CD4-positive, alpha-beta memory T cell (primary cell): ENCODE measurements at regions not wholly inside any gene's neighbourhood (a gene's known extent, or its start where the extent isn't known, plus 50 kb on each side); places are given as distances from the start of the nearest gene placed in this dataset.
A peak's percentile ranks its signal among the peaks of the same experiment; 100 is the strongest.

Experiments
- CTCF ChIA-PET: fragments of 350-600 bp; sonication (Branson Sonifier 250); formaldehyde crosslinking; loops from one replicate; lab custom pipeline; 2021; ENCODE audit warnings: inconsistent platforms; ENCODE audit not compliant: partially characterized antibody; lab: Charles Lee
- POLR2A ChIA-PET: fragments of 350-600 bp; sonication (Branson Sonifier 250); formaldehyde crosslinking; loops from one replicate; lab custom pipeline; 2021; ENCODE audit not compliant: partially characterized antibody; lab: Charles Lee
- DNase-seq, 5 donors: peaks; one replicate each; pipeline versions ENCODE4 v3.0.0 to v3.0.0-alpha.2; 2020 to 2022; ENCODE audit warnings: mixed read lengths in 1 of 5
- H3K27ac ChIP-seq: one replicate; pipeline ENCODE4 v1.7.0; 2013; ENCODE audit warnings: low read depth, low read length
- H3K27me3 ChIP-seq: 2 replicates; pipeline ENCODE4 v1.7.0; 2013; ENCODE audit warnings: mild to moderate bottlenecking, low read length, moderate library complexity; ENCODE audit not compliant: insufficient read depth
- H3K36me3 ChIP-seq: 2 replicates; pipeline ENCODE4 v1.7.0; 2013; ENCODE audit warnings: mild to moderate bottlenecking, low read length, moderate library complexity; ENCODE audit not compliant: insufficient read depth
- H3K4me1 ChIP-seq: 2 replicates; pipeline ENCODE4 v1.7.0; 2013; ENCODE audit warnings: mild to moderate bottlenecking, low read length, moderate library complexity; ENCODE audit not compliant: insufficient read depth
- H3K4me3 ChIP-seq, 2 donors: one replicate each; pipeline ENCODE4 v1.7.0; 2013; ENCODE audit warnings: low read length in 2 of 2, mild to moderate bottlenecking in 1 of 2
- H3K9me3 ChIP-seq, 2 donors: one replicate each; pipeline ENCODE4 v1.7.0; 2013; ENCODE audit warnings: low read length in 2 of 2, control low read depth in 1 of 2; ENCODE audit not compliant: control insufficient read depth in 1 of 2
- H3K27ac Mint-ChIP-seq, 7 donors: one replicate each; pipeline ENCODE4 v1.8.0; 2020 to 2021; ENCODE audit warnings: mixed read lengths in 7 of 7, mild to moderate bottlenecking in 6 of 7, inconsistent platforms in 3 of 7, moderate library complexity in 3 of 7
- H3K27me3 Mint-ChIP-seq, 2 donors: one replicate each; pipeline ENCODE4 v1.8.0; 2020 to 2021; ENCODE audit warnings: mixed read lengths in 2 of 2
- H3K36me3 Mint-ChIP-seq, 2 donors: one replicate each; pipeline ENCODE4 v1.8.0; 2020 to 2021; ENCODE audit warnings: mixed read lengths in 2 of 2, inconsistent platforms in 1 of 2, mild to moderate bottlenecking in 1 of 2
- H3K4me1 Mint-ChIP-seq, 4 donors: one replicate each; pipeline ENCODE4 v1.8.0; 2020 to 2021; ENCODE audit warnings: mixed read lengths in 4 of 4, mild to moderate bottlenecking in 1 of 4
- H3K4me3 Mint-ChIP-seq, 8 donors: one replicate each; pipeline ENCODE4 v1.8.0; 2020 to 2021; ENCODE audit warnings: mixed read lengths in 8 of 8, mild to moderate bottlenecking in 7 of 8, moderate library complexity in 6 of 8, inconsistent platforms in 3 of 8
- H3K9me3 Mint-ChIP-seq, 8 donors: one replicate each; pipeline ENCODE4 v1.8.0; 2020 to 2021; ENCODE audit warnings: mixed read lengths in 8 of 8, mild to moderate bottlenecking in 5 of 8, inconsistent platforms in 3 of 8, moderate library complexity in 1 of 8
- intact Hi-C: fragments of 100-400 bp; cut with micrococcal nuclease; formaldehyde crosslinking; loops from one replicate; pipeline ENCODE4 v1.15.1; 2023

DNA sequence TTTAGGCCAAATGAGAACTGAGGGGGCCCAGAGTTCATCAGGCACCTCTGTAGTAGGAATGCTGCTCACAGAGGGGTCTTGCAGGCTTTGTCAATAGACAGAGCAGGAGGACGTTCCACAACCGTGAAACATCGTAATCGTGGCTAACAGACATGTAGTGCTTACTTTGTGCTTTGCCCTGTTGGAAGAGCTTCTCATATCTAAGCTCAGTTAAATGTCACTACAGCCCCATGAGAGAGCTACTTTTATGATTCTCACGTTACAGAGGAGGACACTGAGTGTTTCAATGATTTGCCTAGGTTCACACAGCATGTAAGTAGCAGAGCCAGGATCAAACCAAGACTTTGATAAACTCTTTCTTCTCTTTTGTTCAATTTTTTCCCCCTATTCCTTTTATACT lies 136.6 kb downstream of the MYCN start:
- ChIA-PET CTCF (no interaction called here), POLR2A (no interaction called here)
- intact Hi-C loops: no loop called here
- no peak overlapping the region for H3K4me3 ChIP-seq
- no peaks in the 10 kb centered on the region for H3K4me1 ChIP-seq
- no peak overlapping the region for H3K27ac ChIP-seq
- H3K36me3 ChIP-seq: no peaks in the 10 kb centered on the region
- Mint-ChIP-seq H3K27ac (no peak overlapping the region), H3K36me3 (no peaks in the 10 kb centered on the region), H3K4me3 (no peak overlapping the region), H3K9me3 (peaks cover 0 to 2% (median 0%) of the 10 kb centered on the region in 8 donors), H3K27me3 (no peaks in the 10 kb centered on the region), H3K4me1 (no peaks in the 10 kb centered on the region)
- DNase-seq: no peak
- H3K9me3 ChIP-seq: no peaks in the 10 kb centered on the region
- H3K27me3 ChIP-seq: no peaks in the 10 kb centered on the region

DNA sequence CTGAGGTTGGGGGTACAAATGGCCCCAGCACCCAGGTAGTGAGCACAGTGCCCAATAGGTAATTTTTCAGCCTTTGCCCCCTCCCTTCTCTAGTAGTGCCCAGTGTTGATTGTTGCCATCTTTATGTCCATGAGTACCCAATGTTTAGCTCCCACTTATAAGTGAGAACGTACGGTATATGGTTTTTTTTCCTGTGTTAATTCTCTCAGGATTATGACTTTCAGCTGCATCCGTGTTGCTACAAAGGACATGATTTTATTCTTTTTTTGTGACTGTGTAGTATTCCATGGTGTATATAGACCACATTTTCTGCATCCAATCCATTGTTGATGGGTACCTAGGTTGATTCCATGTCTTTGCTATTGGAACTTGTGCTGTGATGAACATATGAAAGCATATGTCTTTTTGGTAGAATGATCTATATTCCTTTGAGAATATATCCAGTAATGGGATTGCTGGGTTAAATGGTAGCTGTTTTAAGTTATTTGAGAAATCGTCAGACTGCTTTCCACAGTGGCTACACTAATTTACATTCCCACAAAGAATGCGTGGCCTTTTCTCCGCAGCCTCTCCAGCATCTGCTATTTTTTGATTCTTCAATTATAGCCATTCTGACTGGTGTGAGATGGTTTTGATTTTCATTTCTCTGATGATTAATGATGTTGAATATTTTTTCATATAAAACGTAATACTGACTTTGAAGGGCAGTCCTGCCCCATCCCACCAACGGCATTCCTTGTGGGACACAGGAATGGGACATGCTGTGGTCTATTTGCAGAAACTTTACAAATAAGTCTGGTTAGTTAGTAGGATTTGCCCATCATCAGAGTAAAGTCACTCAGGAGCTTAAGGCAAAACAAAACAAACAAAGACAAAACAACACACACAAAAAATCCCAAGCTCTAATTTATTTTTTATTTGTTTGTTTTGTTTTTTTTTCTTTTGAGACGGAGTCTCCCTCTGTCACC lies 135.0 kb downstream of the MYCN start:
- no peak overlapping the region for H3K4me3 Mint-ChIP-seq
- no peaks in the 10 kb centered on the region for H3K27me3 Mint-ChIP-seq
- Histone ChIP-seq H3K4me3 (no peak overlapping the region), H3K36me3 (no peaks in the 10 kb centered on the region), H3K9me3 (no peaks in the 10 kb centered on the region), H3K27ac (no peak overlapping the region), H3K4me1 (no peaks in the 10 kb centered on the region), H3K27me3 (no peaks in the 10 kb centered on the region)
- CTCF ChIA-PET: no interaction called here
- DNase-seq: no peak
- H3K36me3 Mint-ChIP-seq: no peaks in the 10 kb centered on the region
- H3K27ac Mint-ChIP-seq: no peak overlapping the region
- intact Hi-C loops: no loop called here
- H3K9me3 Mint-ChIP-seq: peaks cover 0 to 2% (median 0%) of the 10 kb centered on the region in 8 donors
- POLR2A ChIA-PET: no interaction called here
- no peaks in the 10 kb centered on the region for H3K4me1 Mint-ChIP-seq

- no peak overlapping the region for H3K4me3 Mint-ChIP-seq
- DNase-seq: no peak
- Histone ChIP-seq H3K9me3 (no peaks in the 10 kb centered on the region), H3K4me3 (no peak overlapping the region), H3K36me3 (no peaks in the 10 kb centered on the region), H3K27me3 (no peaks in the 10 kb centered on the region), H3K4me1 (no peaks in the 10 kb centered on the region), H3K27ac (no peak overlapping the region)
- CTCF ChIA-PET: no interaction called here
- POLR2A ChIA-PET: no interaction called here
- H3K4me1 Mint-ChIP-seq: no peaks in the 10 kb centered on the region
- H3K27ac Mint-ChIP-seq: no peak overlapping the region
- H3K9me3 Mint-ChIP-seq: peaks cover 0 to 2% (median 0%) of the 10 kb centered on the region in 8 donors
- no peaks in the 10 kb centered on the region for H3K36me3 Mint-ChIP-seq
- H3K27me3 Mint-ChIP-seq: no peaks in the 10 kb centered on the region
- intact Hi-C loops: no loop called here
Observed at GRCh38 chr2:16073921-16074425, 133.6 kb downstream of the MYCN start.

- Mint-ChIP-seq H3K27me3 (no peaks in the 10 kb centered on the region), H3K27ac (no peak overlapping the region), H3K4me1 (no peaks in the 10 kb centered on the region), H3K4me3 (no peak overlapping the region), H3K9me3 (peaks cover 0 to 2% (median 0%) of the 10 kb centered on the region in 8 donors), H3K36me3 (no peaks in the 10 kb centered on the region)
- Histone ChIP-seq H3K4me3 (no peak overlapping the region), H3K9me3 (no peaks in the 10 kb centered on the region), H3K27me3 (no peaks in the 10 kb centered on the region), H3K36me3 (no peaks in the 10 kb centered on the region), H3K27ac (no peak overlapping the region), H3K4me1 (no peaks in the 10 kb centered on the region)
- CTCF ChIA-PET: no interaction called here
- POLR2A ChIA-PET: no interaction called here
- intact Hi-C loops: no loop called here
- DNase-seq: no peak
Observed at GRCh38 chr2:16073471-16073870, 133.1 kb downstream of the MYCN start.

DNA sequence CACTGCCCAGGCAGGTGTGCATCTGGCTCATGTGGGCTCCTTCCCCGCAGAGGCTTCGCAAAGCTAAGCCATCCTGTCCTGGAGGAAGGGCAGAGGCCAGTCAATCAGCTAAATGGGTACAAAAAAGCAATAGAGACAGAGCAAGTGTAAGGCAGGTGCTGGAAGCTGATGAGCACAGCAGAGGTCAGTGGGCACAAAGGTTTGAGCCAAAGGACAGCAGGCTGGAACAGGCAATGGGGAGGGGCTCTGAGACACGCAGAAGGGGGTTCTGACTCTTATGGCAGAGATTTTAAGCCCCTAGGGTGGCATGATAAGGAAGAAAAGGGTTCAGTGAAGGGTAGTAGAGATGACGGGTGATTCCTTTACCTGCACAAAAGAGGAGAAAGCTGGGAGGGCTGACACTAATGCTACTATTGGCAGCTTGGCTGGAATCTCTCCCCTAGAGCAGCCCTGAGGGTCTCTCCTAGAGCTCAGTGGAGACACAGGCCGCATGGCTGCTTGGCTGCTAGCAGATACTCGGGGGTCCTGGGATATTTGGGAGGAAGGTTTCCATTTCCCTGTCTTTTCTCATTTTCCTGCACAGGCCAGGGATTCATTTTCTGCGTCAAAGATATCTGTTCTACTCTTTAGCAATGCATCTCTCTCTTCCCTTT lies 132.4 kb downstream of the MYCN start:
- POLR2A ChIA-PET: no interaction called here
- CTCF ChIA-PET: no interaction called here
- Histone ChIP-seq H3K4me3 (no peak overlapping the region), H3K27ac (no peak overlapping the region), H3K36me3 (no peaks in the 10 kb centered on the region), H3K27me3 (no peaks in the 10 kb centered on the region), H3K9me3 (no peaks in the 10 kb centered on the region), H3K4me1 (no peaks in the 10 kb centered on the region)
- Mint-ChIP-seq H3K27me3 (no peaks in the 10 kb centered on the region), H3K27ac (no peak overlapping the region), H3K4me3 (no peak overlapping the region), H3K4me1 (no peaks in the 10 kb centered on the region), H3K9me3 (peaks cover 0 to 2% (median 0%) of the 10 kb centered on the region in 8 donors), H3K36me3 (no peaks in the 10 kb centered on the region)
- no peak for DNase-seq
- intact Hi-C loops: no loop called here

DNA sequence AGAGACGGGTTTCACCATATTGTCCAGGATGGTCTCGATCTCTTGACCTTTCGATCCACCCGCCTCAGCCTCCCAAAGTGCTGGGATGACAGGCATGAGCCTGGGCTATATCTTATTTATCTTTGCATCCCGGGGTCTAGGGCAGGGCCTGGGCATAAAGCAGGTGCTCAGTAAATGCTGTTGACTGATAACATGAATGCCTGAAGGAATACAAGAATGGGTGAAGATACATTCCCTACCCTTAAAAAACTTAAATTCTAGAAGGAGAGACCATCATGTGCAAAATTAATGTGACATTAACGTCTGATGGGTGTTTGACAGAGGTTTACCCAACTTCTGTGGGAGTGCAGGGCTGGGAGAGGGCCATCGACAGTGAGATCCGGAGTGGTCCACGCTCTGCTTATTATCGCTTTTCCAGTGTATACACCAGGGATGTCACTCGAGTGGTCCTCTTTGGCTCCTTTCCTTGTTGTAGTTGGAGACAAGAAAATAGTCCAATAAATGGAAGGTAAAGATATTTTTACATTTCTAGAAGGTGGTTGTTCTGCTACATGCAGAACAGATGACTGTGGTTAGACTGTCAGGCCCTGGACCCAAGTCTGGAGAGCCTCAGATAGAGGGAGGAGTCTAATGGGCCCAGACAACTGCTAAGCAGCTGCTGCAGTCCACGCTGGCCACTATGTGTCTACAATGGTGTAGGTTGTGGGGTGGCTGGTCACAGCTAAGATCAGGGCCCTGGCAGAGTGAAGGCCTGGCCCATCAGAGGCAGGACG lies 131.7 kb downstream of the MYCN start:
- CTCF ChIA-PET: no interaction called here
- Mint-ChIP-seq H3K4me3 (no peak overlapping the region), H3K36me3 (no peaks in the 10 kb centered on the region), H3K27ac (peak overlapping the region in 1 of 7 donors; percentile 22), H3K9me3 (peaks cover 0 to 2% (median 0%) of the 10 kb centered on the region in 8 donors), H3K27me3 (no peaks in the 10 kb centered on the region), H3K4me1 (no peaks in the 10 kb centered on the region)
- POLR2A ChIA-PET: no interaction called here
- Histone ChIP-seq H3K9me3 (no peaks in the 10 kb centered on the region), H3K27me3 (no peaks in the 10 kb centered on the region), H3K36me3 (no peaks in the 10 kb centered on the region), H3K4me3 (no peak overlapping the region), H3K27ac (no peak overlapping the region), H3K4me1 (no peaks in the 10 kb centered on the region)
- DNase-seq: no peak
- intact Hi-C loops: no loop called here
